GM21528 (cell line): ENCODE measurements at regions not wholly inside any gene's neighbourhood (a gene's known extent, or its start where the extent isn't known, plus 50 kb on each side); places are given as distances from the start of the nearest gene placed in this dataset.

Experiments
- ATAC-seq: cut with Tn5 transposase; IDR thresholded peaks from one replicate; pipeline ENCODE4 v1.9.1; 2021; ENCODE audit warnings: mild to moderate bottlenecking, moderate library complexity; ENCODE audit not compliant: unreplicated experiment, low FRiP score

DNA sequence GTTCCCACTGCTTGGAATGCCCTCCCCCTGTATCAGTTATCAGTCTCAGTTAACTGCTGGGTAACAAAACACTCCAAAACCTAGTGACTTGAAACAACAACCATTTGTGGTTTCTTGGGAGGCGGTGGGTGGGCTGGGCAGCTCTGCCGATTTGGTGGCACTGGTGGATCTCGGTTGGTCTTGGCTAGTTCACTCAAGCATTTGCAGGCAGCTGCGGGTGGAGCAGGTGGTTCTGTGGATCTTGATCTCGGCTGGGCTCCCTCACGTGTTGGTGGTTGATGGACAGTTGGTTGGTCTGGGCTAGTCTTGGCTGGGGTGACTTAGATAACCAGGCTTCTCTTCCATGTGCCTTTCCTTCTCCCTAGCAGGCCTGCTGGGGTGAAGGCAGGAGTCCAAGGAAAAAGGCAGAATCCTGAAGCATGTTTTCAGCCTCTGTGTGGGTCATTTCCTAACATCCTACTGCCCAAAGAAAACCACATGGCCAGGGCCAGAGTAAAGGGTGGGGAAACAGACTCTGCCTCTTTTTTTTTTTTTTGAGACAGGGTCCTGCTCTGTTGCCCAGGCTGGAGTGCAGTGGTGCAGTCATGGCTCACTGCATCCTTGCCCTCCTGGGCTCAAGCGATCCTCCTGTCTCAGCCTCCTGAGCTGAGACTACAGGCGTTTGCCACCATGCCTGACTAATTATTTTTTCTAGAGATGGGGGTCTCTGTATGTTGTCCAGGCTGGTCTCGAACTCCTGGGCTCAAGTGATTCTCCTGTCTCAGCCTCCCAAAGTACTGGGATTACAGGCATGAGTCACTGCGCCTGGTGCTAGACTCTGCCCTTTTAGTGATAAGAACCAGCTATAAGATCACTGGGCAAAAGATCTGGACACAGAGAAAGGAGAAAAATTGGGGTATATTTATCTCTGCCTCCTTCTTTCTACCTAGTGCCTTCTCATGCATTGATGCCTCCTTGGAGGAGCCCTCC lies 183.7 kb downstream of the RGS3 start:
- ATAC-seq: no peak

DNA sequence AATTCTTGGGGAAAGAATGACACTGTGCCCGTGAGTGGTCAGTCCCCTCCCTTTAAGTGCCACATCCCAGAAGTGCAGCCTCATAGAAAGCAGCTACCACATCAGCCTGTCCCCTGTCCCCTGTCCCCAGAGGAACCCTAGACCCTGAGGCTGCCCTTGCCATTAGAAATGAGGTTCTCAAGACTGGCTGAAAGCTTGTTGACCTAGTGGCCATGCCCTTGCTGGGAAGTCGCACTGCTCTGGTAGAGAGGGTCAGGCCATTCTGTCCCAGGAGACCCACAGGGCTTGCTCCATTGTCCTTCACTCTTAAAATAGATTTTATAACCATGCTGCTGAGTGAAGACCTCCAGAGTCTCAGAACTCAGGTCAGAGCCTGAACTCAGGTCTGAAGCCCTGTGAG lies 184.5 kb downstream of the RGS3 start:
- no peak for ATAC-seq

DNA sequence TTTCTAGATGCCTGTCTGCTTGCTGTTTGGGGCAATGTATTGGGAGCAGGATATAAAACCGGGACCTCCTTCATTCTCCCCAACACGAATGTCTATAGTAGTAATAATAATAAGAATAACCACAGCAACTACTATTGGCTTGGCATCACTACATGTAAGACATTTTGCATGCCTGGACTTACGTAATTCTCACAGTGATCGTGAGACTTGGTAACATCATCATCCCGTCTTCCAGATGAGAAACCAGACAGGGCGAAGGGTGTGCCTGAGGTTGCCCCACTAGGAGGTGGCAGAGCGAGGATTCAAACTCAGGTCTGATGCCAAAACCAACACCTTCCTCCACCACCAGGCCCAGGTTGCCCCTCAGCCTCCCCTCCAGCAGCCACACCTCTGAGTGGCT lies 185.1 kb downstream of the RGS3 start:
- ATAC-seq: no peak

DNA sequence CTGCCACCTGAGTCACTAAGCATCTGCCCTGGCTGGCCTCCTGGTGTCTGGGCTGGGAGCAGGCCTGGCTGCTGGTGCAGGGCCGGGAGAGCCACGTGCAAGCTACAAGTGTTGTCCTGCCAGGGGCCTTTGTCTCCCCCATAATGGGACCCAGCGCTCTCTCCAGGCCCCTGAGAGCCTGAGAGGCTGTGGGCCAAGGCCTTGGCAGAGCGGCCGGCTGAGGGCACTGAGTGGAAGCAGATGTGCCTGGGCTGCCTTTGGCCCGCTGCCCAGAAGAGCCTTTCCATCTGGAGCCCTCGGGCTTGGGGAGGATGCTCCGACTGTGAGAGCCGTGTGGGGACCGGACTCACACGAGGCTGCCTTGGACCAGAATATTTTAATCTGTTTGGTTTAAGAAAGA lies 185.5 kb downstream of the RGS3 start:
- ATAC-seq: no peak

DNA sequence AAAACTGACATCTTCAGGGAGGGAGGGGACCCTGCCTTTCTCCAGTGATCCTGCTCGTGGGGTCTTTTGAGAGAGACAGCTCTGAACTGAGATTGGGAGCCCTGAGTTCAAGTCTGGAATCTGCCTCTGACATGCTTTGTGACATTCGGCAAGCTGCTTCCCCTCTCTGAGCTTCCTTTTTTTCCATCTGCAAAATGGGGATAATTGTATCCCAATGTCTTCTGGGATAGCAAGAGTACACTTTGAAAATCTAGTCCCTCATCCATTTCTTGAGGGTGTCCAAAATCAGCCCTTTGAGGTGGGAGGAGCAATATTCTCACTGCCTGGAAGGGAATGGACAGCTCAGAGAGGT lies 186.3 kb downstream of the RGS3 start:
- no peak for ATAC-seq

DNA sequence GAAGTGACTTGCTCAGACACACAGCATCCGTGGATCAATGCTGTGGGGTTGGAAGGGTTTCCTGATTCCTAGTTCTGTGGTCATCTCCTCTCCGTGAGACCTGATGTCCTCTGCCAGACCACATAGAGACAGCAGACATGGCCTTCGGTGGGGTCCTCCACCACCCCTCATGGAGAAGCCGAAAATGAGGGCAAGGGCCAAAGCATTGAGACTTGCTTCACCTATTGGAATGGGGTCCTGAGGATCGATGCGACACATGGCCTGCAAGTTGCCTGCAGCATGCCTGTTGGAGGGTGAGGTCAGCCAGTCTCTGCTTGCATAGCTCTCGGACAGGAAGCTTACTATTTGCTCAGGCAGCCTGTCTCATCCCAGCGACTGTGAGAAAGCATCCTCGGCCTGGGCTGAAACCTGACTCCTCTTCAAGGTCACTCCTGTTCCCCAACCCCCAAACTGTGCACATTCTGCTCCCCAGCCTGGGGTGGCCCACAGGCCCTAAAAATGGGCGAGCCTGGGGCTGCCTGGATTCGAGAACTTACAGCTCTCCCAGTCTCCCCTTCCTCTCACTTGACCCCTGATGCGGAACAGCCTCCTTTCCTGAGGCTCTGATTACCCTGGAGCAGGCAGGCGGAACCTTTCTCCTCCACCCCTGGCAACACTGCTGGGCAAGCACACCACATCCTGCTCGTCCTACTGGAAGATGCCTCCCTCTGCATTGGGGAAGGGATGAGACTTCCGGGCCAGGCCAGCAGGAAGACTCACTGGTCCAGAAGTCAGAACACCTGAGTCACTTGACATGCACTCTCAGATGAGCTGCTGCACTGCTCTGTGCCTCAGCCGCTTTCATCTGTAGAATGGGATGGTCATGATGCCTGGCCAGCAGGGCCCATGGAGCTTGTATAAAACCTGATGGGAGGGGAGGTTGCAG lies 186.9 kb downstream of the RGS3 start:
- no peak for ATAC-seq

DNA sequence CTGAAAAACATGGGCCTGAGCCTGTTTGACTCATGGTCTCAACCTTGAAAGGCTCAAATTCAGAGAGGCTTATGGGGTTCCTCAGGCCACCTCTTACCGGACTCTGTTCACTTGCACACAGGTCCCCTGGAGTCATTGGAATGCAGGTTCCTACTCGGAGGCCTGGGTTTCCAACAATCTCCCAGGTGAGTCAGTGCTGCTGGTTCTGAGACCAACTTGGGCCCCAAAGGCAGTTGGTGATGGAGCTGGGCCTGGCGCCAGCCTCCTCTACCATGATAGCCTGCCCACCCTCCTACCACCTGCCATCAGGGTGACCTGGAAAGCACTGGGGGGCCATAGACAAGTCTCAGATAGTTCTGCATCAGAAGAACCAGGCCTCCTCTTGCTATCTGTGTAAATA lies 188.4 kb downstream of the RGS3 start:
- no peak for ATAC-seq

DNA sequence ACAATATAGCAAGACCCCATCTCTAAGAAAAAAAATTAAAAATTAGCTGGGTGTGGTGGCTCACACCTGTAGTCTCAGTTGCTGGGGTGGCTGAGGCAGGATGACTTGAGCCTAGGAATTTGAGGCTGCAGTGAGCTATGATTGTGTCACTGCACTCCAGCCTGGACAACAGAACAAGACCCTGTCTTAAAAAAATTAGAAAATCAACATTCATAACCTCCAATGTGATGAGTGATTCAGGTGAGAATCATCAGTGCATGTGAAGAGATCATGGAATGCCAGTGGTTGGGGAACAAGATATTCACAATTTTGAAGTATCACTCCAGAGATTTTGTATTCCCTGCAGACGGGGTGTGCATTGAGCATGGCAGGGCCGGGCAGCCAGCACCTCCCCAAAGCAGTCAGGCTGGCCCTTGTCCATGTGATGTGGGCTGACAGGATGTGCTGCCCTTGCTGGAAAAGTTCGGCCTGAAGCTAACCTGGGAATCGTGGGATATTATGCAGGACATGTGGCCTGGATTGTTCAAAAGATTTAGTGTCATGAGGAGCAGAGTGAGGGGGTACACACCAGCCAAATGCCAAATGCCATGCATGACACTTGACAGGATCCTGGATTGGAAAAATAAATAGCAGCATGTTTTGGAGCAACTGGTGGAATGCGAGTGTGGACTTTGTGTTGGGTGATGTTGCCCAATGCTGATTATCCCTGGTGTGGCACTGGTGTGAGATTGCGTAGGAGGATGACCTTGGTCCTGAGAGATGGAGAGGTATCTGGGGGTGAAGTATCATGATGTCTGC lies 189.0 kb downstream of the RGS3 start:
- no peak for ATAC-seq

DNA sequence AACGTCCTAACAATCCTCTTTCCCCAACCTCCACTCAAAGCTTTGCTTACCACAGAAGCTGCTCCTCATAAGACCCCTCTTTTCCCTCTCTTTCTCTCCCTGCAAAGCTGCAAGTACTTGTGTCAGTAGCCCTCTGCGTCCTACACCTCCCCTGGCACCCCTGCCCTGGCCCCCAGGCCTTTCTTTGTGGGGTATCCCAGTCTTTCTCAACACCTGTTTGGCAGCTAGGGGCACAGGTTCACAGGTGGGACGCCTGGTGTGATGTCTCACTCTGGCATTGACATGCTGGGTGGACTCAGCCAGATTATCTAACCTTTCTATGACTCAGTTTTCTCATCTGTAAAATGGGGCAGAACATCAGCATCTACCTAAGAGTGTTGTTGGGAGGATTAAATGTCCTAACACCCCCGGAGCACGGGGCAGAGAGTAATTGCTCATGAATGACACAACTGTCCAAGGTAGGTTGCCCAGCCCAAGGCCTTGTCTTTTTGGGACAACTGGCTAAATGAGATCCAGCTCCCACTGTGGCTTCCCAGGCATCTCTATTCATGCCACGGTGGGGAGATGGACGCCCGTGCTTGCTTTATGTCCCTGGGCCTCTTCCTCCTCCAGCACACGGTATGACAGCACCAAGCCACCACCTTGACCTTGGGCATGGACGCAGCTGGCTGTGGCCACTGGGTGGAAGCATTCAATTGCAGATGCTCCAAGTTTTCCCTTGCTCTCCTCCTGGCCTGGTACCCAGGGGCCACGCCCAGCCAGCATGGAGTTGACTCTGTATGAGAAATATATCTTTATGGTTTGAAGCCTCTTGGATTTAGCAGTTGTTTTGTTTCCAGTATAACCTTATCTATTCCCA lies 190.4 kb downstream of the RGS3 start:
- no peak for ATAC-seq

DNA sequence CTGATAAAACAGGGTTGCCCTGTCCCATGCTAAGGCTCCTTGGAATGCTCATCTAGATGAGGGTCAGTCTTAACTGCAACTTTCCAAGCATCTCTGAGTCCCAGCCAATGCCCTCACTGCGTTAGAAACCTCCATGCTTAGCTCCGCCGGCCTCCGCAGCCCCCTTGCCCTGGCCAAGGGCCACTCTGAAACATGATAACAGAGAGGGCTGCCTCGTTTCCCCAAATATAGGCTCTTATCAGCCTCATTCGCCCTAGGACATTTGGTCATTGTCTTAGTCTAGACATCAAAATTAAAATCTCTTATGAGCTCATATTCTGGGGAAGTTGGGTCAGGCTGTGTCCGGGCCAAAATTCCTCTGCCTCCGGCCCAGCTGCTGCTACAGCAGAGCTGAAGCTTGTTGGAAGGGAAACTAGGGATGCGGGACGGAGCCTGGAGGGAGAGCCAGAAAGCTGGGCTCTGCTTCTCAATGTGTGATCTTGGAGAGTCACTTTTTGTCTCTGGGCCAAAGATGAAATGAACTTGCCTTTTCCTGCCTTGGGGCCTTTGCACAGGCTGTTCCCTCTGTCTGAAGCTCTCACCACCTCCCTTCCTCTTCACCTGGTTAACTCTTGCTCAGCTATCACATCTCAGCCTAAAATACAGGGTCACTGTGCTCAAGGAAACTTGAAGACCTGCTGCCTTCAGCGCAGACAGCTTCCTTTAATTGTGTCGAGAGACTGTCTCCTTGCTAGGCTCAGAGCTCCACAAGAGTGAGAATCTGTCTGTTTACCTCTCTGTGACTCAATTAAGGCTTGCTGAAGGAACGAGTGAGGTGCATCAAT lies 191.3 kb downstream of the RGS3 start:
- ATAC-seq: no peak

DNA sequence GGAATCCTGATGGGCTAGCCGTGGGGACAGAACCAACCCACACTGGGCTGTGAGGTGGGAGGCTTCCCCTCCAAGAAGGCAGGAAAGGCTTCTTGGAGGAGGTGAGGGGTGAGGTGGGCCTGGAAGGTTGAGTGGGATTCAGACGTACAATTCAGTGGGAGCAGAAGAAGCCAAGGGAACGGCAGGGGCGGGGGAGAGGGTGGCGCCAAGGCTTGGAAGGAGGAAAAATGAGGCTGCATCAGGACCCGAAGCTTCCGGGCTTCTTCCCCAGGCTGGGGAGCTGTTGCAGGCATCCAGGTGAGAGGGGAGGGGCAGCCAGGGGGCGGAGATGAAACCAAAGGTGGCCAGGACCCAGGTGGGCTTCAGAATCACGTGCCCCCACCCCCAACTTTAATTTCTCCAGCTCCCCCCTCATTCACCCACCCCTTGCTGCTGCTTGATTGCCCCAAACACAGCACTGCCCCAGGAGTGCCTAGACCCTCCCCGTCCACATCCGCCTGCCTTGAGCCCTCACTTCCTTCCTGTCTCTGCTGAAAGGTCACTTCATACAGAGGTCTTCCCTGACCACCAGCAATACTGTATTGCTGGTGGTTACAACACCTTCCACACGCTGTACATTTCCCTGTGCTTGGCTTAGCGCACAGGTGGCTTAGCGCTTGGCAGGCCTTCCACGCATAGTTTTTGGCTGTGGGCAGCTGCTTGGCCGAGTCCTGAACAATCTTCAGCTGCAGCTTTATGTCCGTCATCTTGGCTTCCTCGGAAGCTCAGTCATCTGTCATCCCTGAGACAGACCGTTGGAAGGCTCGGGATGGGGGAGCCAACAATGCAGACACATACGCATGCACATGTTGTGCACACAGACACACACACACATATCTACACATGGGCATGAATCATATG lies 193.5 kb downstream of the RGS3 start:
- ATAC-seq: no peak

DNA sequence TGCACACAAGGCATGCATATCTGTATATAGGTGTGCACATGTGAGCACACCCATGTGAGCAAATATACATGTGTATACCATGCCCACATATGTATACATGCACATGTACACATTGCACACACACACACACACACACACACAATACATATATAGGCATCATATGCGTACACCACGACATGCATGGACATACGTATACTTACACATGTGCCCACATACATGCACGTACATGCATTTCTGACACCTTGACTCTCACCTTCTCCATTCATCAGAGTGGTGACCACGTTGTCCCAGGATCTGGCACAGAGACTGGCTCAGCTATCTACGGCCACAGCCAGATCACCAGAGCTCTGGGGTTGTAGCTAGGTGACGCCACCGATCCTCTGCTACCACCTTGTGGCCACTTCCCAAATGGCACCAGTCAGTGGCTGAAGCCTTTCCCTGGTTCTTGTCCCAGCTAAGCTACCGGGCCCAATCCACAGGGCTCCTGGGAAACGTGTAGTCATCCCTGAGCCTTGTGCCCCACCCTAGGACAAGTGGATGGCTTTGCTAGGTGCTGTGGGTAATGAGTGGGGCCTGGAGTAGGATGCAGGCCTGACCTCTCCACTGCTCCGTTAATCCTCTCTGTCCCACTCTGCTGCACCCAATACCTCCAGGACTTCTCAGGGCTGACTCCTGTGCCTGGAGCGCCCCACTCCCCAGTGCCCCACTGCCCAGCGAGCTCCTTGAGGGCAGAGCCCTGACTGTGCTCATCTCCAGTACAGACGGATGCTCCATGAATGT lies 194.4 kb downstream of the RGS3 start:
- peak; percentile 88 for ATAC-seq

DNA sequence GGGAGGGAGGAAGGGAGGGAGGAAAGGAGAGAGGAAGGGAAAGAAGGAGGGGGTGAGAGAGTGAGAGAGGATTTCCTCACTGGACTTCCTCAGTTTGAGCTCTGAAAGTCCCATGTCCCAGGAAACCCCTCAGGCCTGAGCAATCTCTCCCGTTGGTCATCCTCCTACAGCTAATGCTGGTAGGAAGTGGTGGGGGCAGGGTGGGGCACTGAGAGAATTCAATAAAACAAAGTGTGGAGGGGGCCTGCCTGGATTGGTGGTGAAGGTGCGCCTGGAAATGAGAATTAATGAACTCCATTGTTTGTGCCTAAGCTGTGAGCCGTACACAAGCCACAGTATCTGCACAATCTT lies 195.0 kb downstream of the RGS3 start:
- ATAC-seq: no peak

DNA sequence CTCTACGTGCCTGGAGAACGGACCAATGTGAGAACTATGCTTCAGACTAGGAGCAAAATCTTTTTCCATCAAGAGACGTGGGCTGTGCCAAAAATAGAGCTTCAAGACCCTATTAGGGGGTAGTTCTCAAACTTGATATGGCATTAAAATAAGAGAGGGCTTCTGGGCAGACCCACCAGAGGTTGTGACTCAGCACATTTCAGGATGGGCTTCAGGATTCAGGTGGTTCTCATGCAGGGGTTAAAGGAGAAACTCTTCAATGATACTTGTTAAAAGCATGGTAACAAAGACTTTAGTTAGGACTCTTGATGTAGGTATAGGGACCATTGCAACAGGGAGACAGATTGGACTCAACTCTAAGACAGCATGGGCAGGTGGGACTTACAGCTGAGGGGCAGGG lies 195.5 kb downstream of the RGS3 start:
- no peak for ATAC-seq

DNA sequence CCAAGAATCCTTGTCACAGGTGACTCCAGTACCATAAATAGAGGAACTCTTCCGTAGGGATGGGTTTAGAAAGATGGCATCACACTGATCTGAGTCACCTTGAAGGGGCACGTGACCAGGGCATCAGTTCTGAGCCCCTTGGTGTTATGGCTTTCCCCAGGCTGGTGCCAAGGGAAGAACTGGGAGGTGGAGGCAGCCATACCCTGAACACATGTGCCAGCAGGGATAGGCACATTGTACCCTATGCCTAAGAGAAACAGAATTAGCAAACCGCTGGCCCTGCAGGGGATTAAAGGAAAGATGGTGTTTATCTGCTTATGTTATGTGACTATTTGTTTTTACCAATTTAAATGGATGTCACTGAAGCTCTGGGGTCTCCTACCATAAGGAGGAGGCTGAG lies 196.2 kb downstream of the RGS3 start:
- ATAC-seq: no peak

DNA sequence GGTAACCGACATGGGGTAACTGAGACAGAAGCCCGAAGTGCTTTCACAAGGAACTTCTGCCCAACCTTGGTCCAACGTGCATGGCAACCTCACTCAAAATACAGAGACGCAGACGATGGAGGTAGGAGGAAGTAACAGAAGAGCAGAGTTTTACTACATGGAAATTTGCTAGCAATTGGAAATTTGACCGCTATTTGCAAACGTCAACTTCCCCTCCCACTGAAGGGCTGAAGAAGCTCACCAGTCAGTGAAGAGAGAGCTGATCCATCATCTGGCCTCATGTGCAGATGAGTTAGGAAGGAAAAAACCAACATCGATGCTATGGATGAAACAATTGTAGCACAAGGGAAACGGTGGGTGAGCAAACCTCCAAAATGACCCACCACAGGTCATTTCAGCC lies 196.7 kb downstream of the RGS3 start:
- no peak for ATAC-seq

DNA sequence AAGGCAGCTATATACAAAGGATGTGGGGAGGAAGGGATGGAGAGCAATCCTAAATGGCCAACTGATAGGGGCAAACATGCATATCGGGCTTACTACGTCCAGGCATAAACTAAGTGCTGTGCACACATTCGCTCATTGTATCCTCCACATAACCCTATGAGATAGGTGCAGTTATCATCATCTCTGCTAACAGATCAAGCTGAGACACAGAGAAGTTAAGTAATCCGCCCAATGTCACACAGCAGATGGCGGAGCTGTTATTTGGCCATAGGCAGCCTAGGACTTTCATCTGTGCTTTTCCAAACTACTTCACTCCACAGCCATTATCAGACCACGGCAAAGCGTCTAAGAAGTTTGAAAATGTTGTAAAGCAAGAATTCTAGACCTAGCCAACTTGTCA lies 197.5 kb downstream of the RGS3 start:
- no peak for ATAC-seq
